C4-2B (cell line): ENCODE measurements at regions not wholly inside any gene's neighbourhood (a gene's known extent, or its start where the extent isn't known, plus 50 kb on each side); places are given as distances from the start of the nearest gene placed in this dataset.

Experiments
- H3K27ac ChIP-seq: fragments of 450-650 bp; 2 replicates; pipeline ENCODE4 v1.5.1; 2017
- ZFX ChIP-seq: fragments of 450-650 bp; IDR thresholded peaks from 2 replicates; pipeline ENCODE4 v1.6.1; 2017
- TF ChIP-seq, protein P1 (sequence below): fragments of 450-650 bp; conservative IDR thresholded peaks from 2 replicates; pipeline ENCODE4 v1.5.1; 2017; ENCODE audit warnings: mild to moderate bottlenecking

DNA sequence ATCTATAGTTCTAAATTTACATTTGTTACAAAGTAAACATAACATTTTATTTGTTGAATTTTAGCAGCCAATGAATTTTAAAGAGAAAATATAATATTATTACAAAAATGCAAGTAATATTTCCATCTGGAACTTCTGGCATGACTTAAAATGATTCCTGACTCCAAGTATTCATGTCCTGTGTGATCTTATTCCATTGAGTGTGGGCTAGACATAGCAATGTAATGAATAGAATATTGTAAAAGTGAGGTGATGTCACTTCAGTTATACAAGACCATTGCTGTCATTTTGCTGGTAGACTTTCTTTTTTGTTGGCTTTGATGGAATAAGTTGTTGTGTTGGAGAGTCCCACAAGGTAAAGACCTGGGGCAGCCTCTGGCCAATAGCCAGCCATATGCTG lies 912.2 kb upstream of the PIK3C3 start:
- TF ChIP-seq ZFX, result no peak
- TF ChIP-seq, protein P1, sequence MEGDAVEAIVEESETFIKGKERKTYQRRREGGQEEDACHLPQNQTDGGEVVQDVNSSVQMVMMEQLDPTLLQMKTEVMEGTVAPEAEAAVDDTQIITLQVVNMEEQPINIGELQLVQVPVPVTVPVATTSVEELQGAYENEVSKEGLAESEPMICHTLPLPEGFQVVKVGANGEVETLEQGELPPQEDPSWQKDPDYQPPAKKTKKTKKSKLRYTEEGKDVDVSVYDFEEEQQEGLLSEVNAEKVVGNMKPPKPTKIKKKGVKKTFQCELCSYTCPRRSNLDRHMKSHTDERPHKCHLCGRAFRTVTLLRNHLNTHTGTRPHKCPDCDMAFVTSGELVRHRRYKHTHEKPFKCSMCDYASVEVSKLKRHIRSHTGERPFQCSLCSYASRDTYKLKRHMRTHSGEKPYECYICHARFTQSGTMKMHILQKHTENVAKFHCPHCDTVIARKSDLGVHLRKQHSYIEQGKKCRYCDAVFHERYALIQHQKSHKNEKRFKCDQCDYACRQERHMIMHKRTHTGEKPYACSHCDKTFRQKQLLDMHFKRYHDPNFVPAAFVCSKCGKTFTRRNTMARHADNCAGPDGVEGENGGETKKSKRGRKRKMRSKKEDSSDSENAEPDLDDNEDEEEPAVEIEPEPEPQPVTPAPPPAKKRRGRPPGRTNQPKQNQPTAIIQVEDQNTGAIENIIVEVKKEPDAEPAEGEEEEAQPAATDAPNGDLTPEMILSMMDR, result no peak
- H3K27ac ChIP-seq, result no peak overlapping the region

DNA sequence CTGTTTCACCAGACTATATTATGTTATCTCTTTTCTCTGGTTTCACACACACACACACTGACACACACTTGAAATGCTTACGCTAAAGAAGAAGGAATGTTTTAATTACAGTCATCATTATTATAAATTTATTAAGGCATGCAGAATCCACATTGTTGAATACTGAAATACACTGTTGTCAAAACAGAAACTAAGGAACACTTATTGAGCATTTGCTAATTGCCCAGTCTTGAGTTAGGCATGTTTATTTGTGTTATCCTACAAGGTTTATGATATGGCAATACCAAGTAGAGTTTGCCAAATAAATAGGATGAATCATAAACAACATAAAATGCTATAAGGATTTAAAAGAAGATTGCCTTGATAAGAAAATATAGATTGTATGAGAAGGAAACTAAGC lies 917.0 kb upstream of the PIK3C3 start:
- no peak overlapping the region for H3K27ac ChIP-seq
- TF ChIP-seq, protein P1, result no peak
- TF ChIP-seq ZFX, result no peak

DNA sequence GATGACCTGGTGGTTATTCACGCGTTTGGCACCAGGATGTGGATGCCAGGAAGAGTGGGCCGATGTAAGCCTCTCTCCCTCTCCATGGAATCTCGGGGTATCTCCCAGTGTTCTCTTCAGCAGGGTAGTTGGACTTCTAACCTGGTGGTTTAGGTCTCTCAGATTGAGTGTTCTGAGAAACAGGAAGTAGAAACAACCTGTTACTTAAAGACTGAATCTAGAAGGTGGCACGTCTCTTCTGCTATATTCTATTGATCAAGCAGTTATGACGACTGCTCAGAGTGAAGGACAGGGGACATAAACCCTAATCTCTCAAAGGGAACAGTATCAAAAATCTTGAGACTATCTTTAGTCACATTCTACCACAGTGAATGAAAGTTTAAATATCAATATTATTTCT lies 918.7 kb upstream of the PIK3C3 start:
- TF ChIP-seq ZFX, result no peak
- TF ChIP-seq, protein P1, result no peak
- H3K27ac ChIP-seq, result no peak overlapping the region

DNA sequence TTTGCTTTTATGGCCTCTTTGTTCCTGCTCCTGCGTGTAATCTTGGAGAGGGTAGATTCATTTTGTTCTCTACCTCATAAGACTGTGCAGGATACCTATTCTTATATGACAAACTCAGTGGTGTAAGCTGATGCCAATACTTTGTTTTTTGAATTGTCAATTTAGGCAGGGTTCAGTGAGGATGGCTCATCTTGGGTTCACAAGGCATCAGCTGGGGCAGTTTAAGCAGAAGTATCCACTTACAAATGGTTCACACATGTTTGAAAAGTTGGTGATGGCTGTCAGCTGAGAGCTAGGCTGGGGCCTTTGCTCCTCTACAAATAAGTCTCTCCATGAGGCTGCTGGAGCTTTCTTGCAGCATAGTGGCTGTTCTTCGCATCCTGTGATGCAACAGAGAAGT lies 920.6 kb upstream of the PIK3C3 start:
- TF ChIP-seq, protein P1, result no peak
- no peak for TF ChIP-seq ZFX
- H3K27ac ChIP-seq, result no peak overlapping the region; the same call in 1 of the 2 replicates

DNA sequence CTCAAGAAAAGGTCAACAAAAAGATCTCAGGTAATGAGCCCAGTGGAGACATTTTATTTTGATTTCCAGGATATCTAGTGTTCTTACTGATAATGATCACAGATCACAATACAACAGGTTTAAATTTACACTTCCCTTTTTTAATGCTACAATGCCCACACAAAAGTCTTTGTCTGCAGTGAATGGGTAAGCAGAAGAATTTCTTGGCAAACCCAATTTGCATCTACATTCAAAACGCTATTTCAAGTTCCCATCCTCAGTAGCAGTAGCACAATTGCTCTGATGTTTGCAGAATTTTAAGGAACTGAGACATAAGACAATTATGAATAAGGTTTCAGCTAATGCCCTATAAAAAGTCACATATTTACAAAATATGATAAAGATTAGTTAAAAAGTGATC lies 929.4 kb upstream of the PIK3C3 start:
- H3K27ac ChIP-seq, result no peak overlapping the region
- TF ChIP-seq, protein P1, result no peak
- TF ChIP-seq ZFX, result no peak

DNA sequence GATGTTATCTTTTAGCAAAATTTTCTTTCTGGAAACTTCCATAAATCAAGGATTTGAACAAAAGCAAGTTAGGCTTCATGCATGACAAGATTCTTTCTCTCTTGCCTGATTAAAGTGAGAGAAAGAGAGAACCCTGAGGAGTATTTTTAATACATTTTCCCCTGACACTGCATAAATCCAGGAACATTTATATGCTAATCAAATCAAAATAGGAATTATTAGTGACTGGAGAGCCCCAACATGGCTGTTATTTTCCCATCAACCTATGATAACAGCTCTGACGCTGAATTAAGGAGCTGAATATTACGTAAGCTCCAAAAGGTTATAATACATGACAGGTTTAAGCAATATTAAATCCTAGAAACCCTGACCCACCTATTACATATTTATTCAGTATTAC lies 930.2 kb upstream of the PIK3C3 start:
- TF ChIP-seq ZFX, result no peak
- TF ChIP-seq, protein P1, result no peak

DNA sequence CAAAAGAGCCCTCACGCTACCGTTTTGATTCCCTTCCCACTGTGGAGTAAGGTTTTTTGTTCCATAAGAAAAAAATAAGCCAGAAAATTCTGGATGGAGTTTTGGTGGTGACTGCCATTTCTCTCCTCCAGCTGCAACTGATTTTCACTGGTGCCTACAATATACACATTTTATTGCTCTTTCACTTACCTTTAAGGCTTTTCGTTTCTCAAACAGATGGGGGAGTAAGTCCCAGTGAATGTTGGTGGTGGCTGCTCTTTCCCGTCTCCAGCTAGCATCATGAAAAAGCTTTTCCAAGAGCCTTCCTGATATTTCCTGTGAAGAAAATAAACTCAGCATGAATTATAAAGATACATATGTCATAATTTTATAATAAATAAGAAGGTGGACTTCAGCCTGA lies 932.5 kb upstream of the PIK3C3 start:
- TF ChIP-seq ZFX, result no peak
- TF ChIP-seq, protein P1, result no peak
- no peak overlapping the region for H3K27ac ChIP-seq

More for the DNA sequence above, 930.2 kb upstream of the PIK3C3 start:
- H3K27ac ChIP-seq, result no peak overlapping the region
